ENCODE measurements at regions not wholly inside any gene's neighbourhood (a gene's known extent, or its start where the extent isn't known, plus 50 kb on each side); places are given as distances from the start of the nearest gene placed in this dataset.

GRCh38 chr11:116244439-116244838 lies 528.3 kb downstream of the BUD13 start:
- TF ChIP-seq ZZZ3 (CRISPR knock-in tag; IDR thresholded peaks at IDR 0.05; ENCODE audit: borderline replicate concordance), result no peak
- no peak for TF ChIP-seq SALL2 (CRISPR knock-in tag; IDR thresholded peaks at IDR 0.05)
- no peak for TF ChIP-seq GABPA (IDR thresholded peaks at IDR 0.05; ENCODE audit: low read depth, low read length)
- TF ChIP-seq GABPA (CRISPR knock-in tag; IDR thresholded peaks at IDR 0.05; ENCODE audit: low read depth), result no peak
- TF ChIP-seq ZNF121 (CRISPR knock-in tag; IDR thresholded peaks at IDR 0.05), result no peak
- no peak for TF ChIP-seq NFIC (IDR thresholded peaks at IDR 0.05; ENCODE audit: low read length)

All from HepG2 (cell line).